Left ventricle myocardium inferior (tissue), 1 donor: ENCODE measurements at regions not wholly inside any gene's neighbourhood (a gene's known extent, or its start where the extent isn't known, plus 50 kb on each side); places are given as distances from the start of the nearest gene placed in this dataset.

Source experiments
- DNase-seq: peaks from one replicate; pipeline ENCODE4 v3.0.0-alpha.2; 2020
- H3K27ac ChIP-seq: fragments of 200-600 bp; replicated peaks from 2 replicates; pipeline ENCODE4 v1.8.0; 2021
- H3K27me3 ChIP-seq: fragments of 200-600 bp; 2 replicates; pipeline ENCODE4 v1.8.0; 2021; ENCODE audit warnings: low read depth
- H3K36me3 ChIP-seq: fragments of 200-600 bp; 2 replicates; pipeline ENCODE4 v1.8.0; 2021
- H3K4me1 ChIP-seq: fragments of 200-600 bp; 2 replicates; pipeline ENCODE4 v1.8.0; 2021
- H3K4me3 ChIP-seq: fragments of 200-600 bp; 2 replicates; pipeline ENCODE4 v1.8.0; 2021; ENCODE audit warnings: mild to moderate bottlenecking, moderate library complexity
- H3K9me3 ChIP-seq: fragments of 200-600 bp; replicated peaks from 2 replicates; pipeline ENCODE4 v1.8.0; 2021
- CTCF ChIP-seq: fragments of 200-600 bp; IDR thresholded peaks from 2 replicates; pipeline ENCODE4 v1.8.0; 2021; ENCODE audit warnings: antibody characterized with exemption, mild to moderate bottlenecking, borderline replicate concordance
- intact Hi-C: fragments of 100-400 bp; cut with micrococcal nuclease; formaldehyde crosslinking; loops from one replicate; pipeline ENCODE4 v1.11.0; 2022
- donor health status: DM: no; HTN: yes; CAD: no; lungs with severe emphysema.

- intact Hi-C loops, result no loop called here
- H3K27ac ChIP-seq, result no peak overlapping the region
These were observed 55.2 kb downstream of the MAGEC2 start for GRCh38 chrX:142149919-142150318.

GRCh38 chrX:142134533-142134932 lies 70.6 kb downstream of the MAGEC2 start:
- no peak for DNase-seq
- Histone ChIP-seq H3K4me1 (no peaks in the 10 kb centered on the region), H3K27ac (no peak overlapping the region), H3K27me3 (no peaks in the 10 kb centered on the region), H3K4me3 (no peak overlapping the region), H3K9me3 (no peaks in the 10 kb centered on the region), H3K36me3 (no peaks in the 10 kb centered on the region)
- no peak for TF ChIP-seq CTCF
- intact Hi-C loops, result no loop called here

More at GRCh38 chrX:142149919-142150318, 55.2 kb downstream of the MAGEC2 start:
- H3K4me3 ChIP-seq, result no peak overlapping the region
- no peak for DNase-seq
- TF ChIP-seq CTCF, result no peak
- H3K36me3 ChIP-seq, result no peaks in the 10 kb centered on the region
- H3K27me3 ChIP-seq, result no peaks in the 10 kb centered on the region
- H3K4me1 ChIP-seq, result no peaks in the 10 kb centered on the region
- H3K9me3 ChIP-seq, result no peaks in the 10 kb centered on the region

GRCh38 chrX:142096253-142096652 lies 108.8 kb downstream of the MAGEC2 start:
- no peak for DNase-seq
- Histone ChIP-seq H3K4me1 (no peaks in the 10 kb centered on the region), H3K9me3 (no peaks in the 10 kb centered on the region), H3K27me3 (no peaks in the 10 kb centered on the region), H3K27ac (no peak overlapping the region), H3K36me3 (no peaks in the 10 kb centered on the region), H3K4me3 (no peak overlapping the region)
- no peak for TF ChIP-seq CTCF
- intact Hi-C loops, result no loop called here

GRCh38 chrX:142095651-142096245 lies 109.3 kb downstream of the MAGEC2 start:
- no peaks in the 10 kb centered on the region for H3K36me3 ChIP-seq
- intact Hi-C loops, result no loop called here
- no peak overlapping the region for H3K4me3 ChIP-seq
- H3K27ac ChIP-seq, result no peak overlapping the region
- H3K9me3 ChIP-seq, result no peaks in the 10 kb centered on the region
- no peak for DNase-seq
- no peak for TF ChIP-seq CTCF
- H3K27me3 ChIP-seq, result no peaks in the 10 kb centered on the region
- H3K4me1 ChIP-seq, result no peaks in the 10 kb centered on the region

- Histone ChIP-seq H3K4me3 (no peak overlapping the region), H3K27ac (no peak overlapping the region), H3K4me1 (no peaks in the 10 kb centered on the region), H3K27me3 (no peaks in the 10 kb centered on the region), H3K9me3 (no peaks in the 10 kb centered on the region), H3K36me3 (no peaks in the 10 kb centered on the region)
- intact Hi-C loops, result no loop called here
- peak; percentile 24 for TF ChIP-seq CTCF
- DNase-seq, result no peak
These were observed 115.9 kb downstream of the MAGEC2 start for GRCh38 chrX:142089193-142089592.
